Smooth muscle cell (in vitro differentiated cells): ENCODE measurements at regions not wholly inside any gene's neighbourhood (a gene's known extent, or its start where the extent isn't known, plus 50 kb on each side); places are given as distances from the start of the nearest gene placed in this dataset.

Experiments used
- DNase-seq: peaks from one replicate; lab custom pipeline; 2025; ENCODE audit not compliant: unreplicated experiment; lab: John Stamatoyannopoulos, UW
- H2AFZ ChIP-seq: fragments of 200-600 bp; sonication (generic); 2 replicates; pipeline ENCODE4 v1.6.0; 2016; ENCODE audit warnings: antibody characterized with exemption, low read depth, mild to moderate bottlenecking
- H3F3A ChIP-seq: fragments of 200-600 bp; sonication (generic); 2 replicates; pipeline ENCODE4 v1.6.0; 2017; ENCODE audit warnings: antibody characterized with exemption, low read depth
- H3K27ac ChIP-seq: fragments of 200-600 bp; sonication (generic); 2 replicates; pipeline ENCODE4 v1.5.1; 2016; ENCODE audit warnings: low read depth, mild to moderate bottlenecking
- H3K27me3 ChIP-seq: fragments of 200-600 bp; sonication (generic); 2 replicates; pipeline ENCODE4 v1.6.1; 2016; ENCODE audit warnings: low read depth, mild to moderate bottlenecking
- H3K36me3 ChIP-seq: fragments of 200-600 bp; sonication (generic); 2 replicates; pipeline ENCODE4 v1.5.1; 2016; ENCODE audit warnings: low read depth
- H3K4me1 ChIP-seq: fragments of 200-600 bp; sonication (generic); 2 replicates; pipeline ENCODE4 v1.5.1; 2016; ENCODE audit warnings: low read depth
- H3K4me2 ChIP-seq: fragments of 200-600 bp; sonication (generic); 2 replicates; pipeline ENCODE4 v1.6.0; 2016; ENCODE audit warnings: mild to moderate bottlenecking
- H3K4me3 ChIP-seq: fragments of 200-600 bp; sonication (generic); 2 replicates; pipeline ENCODE4 v1.5.1; 2016; ENCODE audit warnings: mild to moderate bottlenecking
- H3K79me2 ChIP-seq: fragments of 200-600 bp; sonication (generic); 2 replicates; pipeline ENCODE4 v1.6.0; 2016; ENCODE audit warnings: low read depth, mild to moderate bottlenecking
- H3K9ac ChIP-seq: fragments of 200-600 bp; sonication (generic); 2 replicates; pipeline ENCODE4 v1.6.0; 2016; ENCODE audit warnings: low read depth
- H3K9me3 ChIP-seq: fragments of 200-600 bp; sonication (generic); replicated peaks from 2 replicates; pipeline ENCODE4 v1.5.1; 2016; ENCODE audit warnings: low read depth
- H4K20me1 ChIP-seq: fragments of 200-600 bp; sonication (generic); 2 replicates; pipeline ENCODE4 v1.6.0; 2016; ENCODE audit warnings: low read depth
- CTCF ChIP-seq: fragments of 200-600 bp; sonication (generic); IDR thresholded peaks from 2 replicates; pipeline ENCODE4 v1.5.1; 2017; ENCODE audit warnings: borderline replicate concordance, mild to moderate bottlenecking, antibody characterized with exemption; ENCODE audit not compliant: insufficient read depth, poor library complexity, severe bottlenecking
- WGBS: methylation state at CpG from one replicate; pipeline ENCODE4 v1.1.7; 2016; ENCODE audit warnings: low lambda C conversion rate; 5-methylcytosine and 5-hydroxymethylcytosine counted together

GRCh38 chr5:23385036-23385435, 122.4 kb upstream of the PRDM9 start:
- no peaks in the 10 kb centered on the region for H3K36me3 ChIP-seq
- H3K4me3 ChIP-seq: no peak overlapping the region
- H3K9me3 ChIP-seq: no peaks in the 10 kb centered on the region
- DNase-seq: no peak
- H4K20me1 ChIP-seq: no peaks in the 10 kb centered on the region
- WGBS: 78% methylated on average over 1 of the region's 1 CpG
- H3K27me3 ChIP-seq: no peaks in the 10 kb centered on the region
- no peak overlapping the region for H3K4me2 ChIP-seq
- no peak overlapping the region for H3K9ac ChIP-seq
- H3K27ac ChIP-seq: no peak overlapping the region
- no peak for TF ChIP-seq CTCF
- H3K4me1 ChIP-seq: peaks cover 14% of the 10 kb centered on the region
- H3F3A ChIP-seq: no peaks in the 10 kb centered on the region
- H3K79me2 ChIP-seq: no peaks in the 10 kb centered on the region
- H2AFZ ChIP-seq: no peak overlapping the region

GRCh38 chr5:23372177-23372576, 135.2 kb upstream of the PRDM9 start:
- H3K9me3 ChIP-seq: no peaks in the 10 kb centered on the region
- no peaks in the 10 kb centered on the region for H4K20me1 ChIP-seq
- no peaks in the 10 kb centered on the region for H3K4me1 ChIP-seq
- no peaks in the 10 kb centered on the region for H3K27me3 ChIP-seq
- H2AFZ ChIP-seq: no peak overlapping the region
- H3K4me3 ChIP-seq: no peak overlapping the region
- no peaks in the 10 kb centered on the region for H3F3A ChIP-seq
- H3K27ac ChIP-seq: no peak overlapping the region
- H3K9ac ChIP-seq: no peak overlapping the region
- no peaks in the 10 kb centered on the region for H3K36me3 ChIP-seq
- TF ChIP-seq CTCF: no peak
- no peak for DNase-seq
- H3K4me2 ChIP-seq: no peak overlapping the region
- no peaks in the 10 kb centered on the region for H3K79me2 ChIP-seq

GRCh38 chr5:23368393-23368792, 139.0 kb upstream of the PRDM9 start:
- no peaks in the 10 kb centered on the region for H3K9me3 ChIP-seq
- H3F3A ChIP-seq: no peaks in the 10 kb centered on the region
- no peak overlapping the region for H3K9ac ChIP-seq
- H3K27me3 ChIP-seq: no peaks in the 10 kb centered on the region
- no peaks in the 10 kb centered on the region for H3K79me2 ChIP-seq
- H3K4me3 ChIP-seq: no peak overlapping the region
- DNase-seq: no peak
- no peaks in the 10 kb centered on the region for H4K20me1 ChIP-seq
- H3K4me1 ChIP-seq: no peaks in the 10 kb centered on the region
- WGBS: 43% methylated on average over 3 of the region's 3 CpGs
- TF ChIP-seq CTCF: no peak
- no peak overlapping the region for H3K27ac ChIP-seq
- H3K4me2 ChIP-seq: no peak overlapping the region
- H2AFZ ChIP-seq: no peak overlapping the region
- no peaks in the 10 kb centered on the region for H3K36me3 ChIP-seq

- Histone ChIP-seq H3K27me3 (no peaks in the 10 kb centered on the region), H3K4me2 (no peak overlapping the region), H3K9me3 (no peaks in the 10 kb centered on the region), H3K4me1 (no peaks in the 10 kb centered on the region), H3K36me3 (no peaks in the 10 kb centered on the region), H3K79me2 (no peaks in the 10 kb centered on the region), H3K4me3 (no peak overlapping the region), H4K20me1 (no peaks in the 10 kb centered on the region), H3K27ac (no peak overlapping the region), H2AFZ (no peak overlapping the region), H3F3A (no peaks in the 10 kb centered on the region), H3K9ac (no peak overlapping the region)
- DNase-seq: no peak
- WGBS: 51% methylated on average over 1 of the region's 1 CpG
- no peak for TF ChIP-seq CTCF
These were observed 139.5 kb upstream of the PRDM9 start for GRCh38 chr5:23367874-23368273.
